ENCODE measurements at regions not wholly inside any gene's neighbourhood (a gene's known extent, or its start where the extent isn't known, plus 50 kb on each side); places are given as distances from the start of the nearest gene placed in this dataset.
"Not testable (repeated sequence)": the region's sequence is repeated elsewhere in the genome, so short reads cannot be mapped to it uniquely, and the experiment has no call there.

- no peak overlapping the region for H3K4me3 ChIP-seq (ENCODE audit: low read length)
- 50% methylated on average over 2 of the region's 2 CpGs for WGBS
- H3K36me3 ChIP-seq (ENCODE audit: insufficient read depth, low read length), result no peaks in the 10 kb centered on the region
- H3K27ac ChIP-seq (ENCODE audit: low read depth, low read length), result no peak overlapping the region
- no peak overlapping the region for H3K9ac ChIP-seq (ENCODE audit: low read depth, low read length)
- no peaks in the 10 kb centered on the region for H3K4me1 ChIP-seq (ENCODE audit: insufficient read depth, low read length)
- no peaks in the 10 kb centered on the region for H3K9me3 ChIP-seq (ENCODE audit: insufficient read depth, low read depth, low read length)
- no peaks in the 10 kb centered on the region for H3K27me3 ChIP-seq (ENCODE audit: insufficient read depth, low read length)
Observed at GRCh38 chr4:106809076-106809475, 227.0 kb downstream of the DKK2 start.

GRCh38 chr4:106806158-106806797 lies 229.8 kb downstream of the DKK2 start:
- H3K36me3 ChIP-seq (ENCODE audit: insufficient read depth, low read length), result no peaks in the 10 kb centered on the region
- H3K9ac ChIP-seq (ENCODE audit: low read depth, low read length), result no peak overlapping the region
- no peak overlapping the region for H3K27ac ChIP-seq (ENCODE audit: low read depth, low read length)
- H3K27me3 ChIP-seq (ENCODE audit: insufficient read depth, low read length), result no peaks in the 10 kb centered on the region
- H3K4me3 ChIP-seq (ENCODE audit: low read length), result no peak overlapping the region
- H3K9me3 ChIP-seq (ENCODE audit: insufficient read depth, low read depth, low read length), result no peaks in the 10 kb centered on the region
- no peaks in the 10 kb centered on the region for H3K4me1 ChIP-seq (ENCODE audit: insufficient read depth, low read length)

- H3K36me3 ChIP-seq (ENCODE audit: insufficient read depth, low read length), result no peaks in the 10 kb centered on the region
- no peaks in the 10 kb centered on the region for H3K4me1 ChIP-seq (ENCODE audit: insufficient read depth, low read length)
- H3K27me3 ChIP-seq (ENCODE audit: insufficient read depth, low read length), result no peaks in the 10 kb centered on the region
- H3K9me3 ChIP-seq (ENCODE audit: insufficient read depth, low read depth, low read length), result no peaks in the 10 kb centered on the region
- H3K27ac ChIP-seq (ENCODE audit: low read depth, low read length), result no peak overlapping the region
- no peak overlapping the region for H3K4me3 ChIP-seq (ENCODE audit: low read length)
- 38% methylated on average over 1 of the region's 1 CpG for WGBS
- no peak overlapping the region for H3K9ac ChIP-seq (ENCODE audit: low read depth, low read length)
Observed at GRCh38 chr4:106803083-106803482, 233.0 kb downstream of the DKK2 start.

- 98% methylated on average over 3 of the region's 3 CpGs for WGBS
- Histone ChIP-seq H3K36me3 (ENCODE audit: insufficient read depth, low read length) (no peaks in the 10 kb centered on the region), H3K27ac (ENCODE audit: low read depth, low read length) (no peak overlapping the region), H3K9me3 (ENCODE audit: insufficient read depth, low read depth, low read length) (no peaks in the 10 kb centered on the region), H3K4me1 (ENCODE audit: insufficient read depth, low read length) (no peaks in the 10 kb centered on the region), H3K9ac (ENCODE audit: low read depth, low read length) (no peak overlapping the region), H3K4me3 (ENCODE audit: low read length) (no peak overlapping the region), H3K27me3 (ENCODE audit: insufficient read depth, low read length) (no peaks in the 10 kb centered on the region)
Observed at GRCh38 chr4:106801386-106801785, 234.7 kb downstream of the DKK2 start.

- Histone ChIP-seq H3K9ac (ENCODE audit: low read depth, low read length) (no peak overlapping the region), H3K27me3 (ENCODE audit: insufficient read depth, low read length) (no peaks in the 10 kb centered on the region), H3K27ac (ENCODE audit: low read depth, low read length) (no peak overlapping the region), H3K4me3 (ENCODE audit: low read length) (no peak overlapping the region), H3K36me3 (ENCODE audit: insufficient read depth, low read length) (no peaks in the 10 kb centered on the region), H3K9me3 (ENCODE audit: insufficient read depth, low read depth, low read length) (no peaks in the 10 kb centered on the region), H3K4me1 (ENCODE audit: insufficient read depth, low read length) (no peaks in the 10 kb centered on the region)
Observed at GRCh38 chr4:106796876-106797275, 239.2 kb downstream of the DKK2 start.

- no peaks in the 10 kb centered on the region for H3K4me1 ChIP-seq (ENCODE audit: insufficient read depth, low read length)
- WGBS, result no CpG with 5 or more reads among the region's 1 CpG
- no peak overlapping the region for H3K9ac ChIP-seq (ENCODE audit: low read depth, low read length)
- no peak overlapping the region for H3K4me3 ChIP-seq (ENCODE audit: low read length)
- no peaks in the 10 kb centered on the region for H3K9me3 ChIP-seq (ENCODE audit: insufficient read depth, low read depth, low read length)
- no peak overlapping the region for H3K27ac ChIP-seq (ENCODE audit: low read depth, low read length)
- H3K36me3 ChIP-seq (ENCODE audit: insufficient read depth, low read length), result no peaks in the 10 kb centered on the region
- no peaks in the 10 kb centered on the region for H3K27me3 ChIP-seq (ENCODE audit: insufficient read depth, low read length)
Observed at GRCh38 chr4:106795326-106795725, 240.8 kb downstream of the DKK2 start.

- H3K4me1 ChIP-seq (ENCODE audit: insufficient read depth, low read length), result no peaks in the 10 kb centered on the region
- H3K9me3 ChIP-seq (ENCODE audit: insufficient read depth, low read depth, low read length), result no peaks in the 10 kb centered on the region
- no peaks in the 10 kb centered on the region for H3K36me3 ChIP-seq (ENCODE audit: insufficient read depth, low read length)
- H3K9ac ChIP-seq (ENCODE audit: low read depth, low read length), result no peak overlapping the region
- no peak overlapping the region for H3K27ac ChIP-seq (ENCODE audit: low read depth, low read length)
- no peak overlapping the region for H3K4me3 ChIP-seq (ENCODE audit: low read length)
- no peaks in the 10 kb centered on the region for H3K27me3 ChIP-seq (ENCODE audit: insufficient read depth, low read length)
Observed at GRCh38 chr4:106793933-106794332, 242.2 kb downstream of the DKK2 start.

- no peak overlapping the region for H3K27ac ChIP-seq (ENCODE audit: low read depth, low read length)
- H3K4me1 ChIP-seq (ENCODE audit: insufficient read depth, low read length), result no peaks in the 10 kb centered on the region
- H3K27me3 ChIP-seq (ENCODE audit: insufficient read depth, low read length), result no peaks in the 10 kb centered on the region
- H3K9me3 ChIP-seq (ENCODE audit: insufficient read depth, low read depth, low read length), result no peaks in the 10 kb centered on the region
- H3K4me3 ChIP-seq (ENCODE audit: low read length), result no peak overlapping the region
- H3K36me3 ChIP-seq (ENCODE audit: insufficient read depth, low read length), result no peaks in the 10 kb centered on the region
- 93% methylated on average over 1 of the region's 1 CpG for WGBS
- no peak overlapping the region for H3K9ac ChIP-seq (ENCODE audit: low read depth, low read length)
Observed at GRCh38 chr4:106775636-106776035, 260.5 kb downstream of the DKK2 start.

- H3K27ac ChIP-seq (ENCODE audit: low read depth, low read length); H3K9me3 ChIP-seq (ENCODE audit: insufficient read depth, low read depth, low read length); H3K27me3 ChIP-seq (ENCODE audit: insufficient read depth, low read length); H3K4me1 ChIP-seq (ENCODE audit: insufficient read depth, low read length); H3K36me3 ChIP-seq (ENCODE audit: insufficient read depth, low read length); H3K4me3 ChIP-seq (ENCODE audit: low read length); H3K9ac ChIP-seq (ENCODE audit: low read depth, low read length): not testable (repeated sequence)
- 93% methylated on average over 1 of the region's 1 CpG for WGBS
Observed at GRCh38 chr4:106774055-106774454, 262.1 kb downstream of the DKK2 start.

GRCh38 chr4:106773076-106773905 lies 262.8 kb downstream of the DKK2 start:
- WGBS, result 83% methylated on average over 1 of the region's 1 CpG
- no peaks in the 10 kb centered on the region for H3K4me1 ChIP-seq (ENCODE audit: insufficient read depth, low read length)
- H3K27me3 ChIP-seq (ENCODE audit: insufficient read depth, low read length), result no peaks in the 10 kb centered on the region
- no peak overlapping the region for H3K9ac ChIP-seq (ENCODE audit: low read depth, low read length)
- no peak overlapping the region for H3K4me3 ChIP-seq (ENCODE audit: low read length)
- no peaks in the 10 kb centered on the region for H3K36me3 ChIP-seq (ENCODE audit: insufficient read depth, low read length)
- H3K27ac ChIP-seq (ENCODE audit: low read depth, low read length), result no peak overlapping the region
- no peaks in the 10 kb centered on the region for H3K9me3 ChIP-seq (ENCODE audit: insufficient read depth, low read depth, low read length)

GRCh38 chr4:106767991-106768390 lies 268.1 kb downstream of the DKK2 start:
- Histone ChIP-seq H3K27ac (ENCODE audit: low read depth, low read length) (no peak overlapping the region), H3K27me3 (ENCODE audit: insufficient read depth, low read length) (no peaks in the 10 kb centered on the region), H3K9me3 (ENCODE audit: insufficient read depth, low read depth, low read length) (no peaks in the 10 kb centered on the region), H3K4me1 (ENCODE audit: insufficient read depth, low read length) (no peaks in the 10 kb centered on the region), H3K4me3 (ENCODE audit: low read length) (no peak overlapping the region), H3K36me3 (ENCODE audit: insufficient read depth, low read length) (no peaks in the 10 kb centered on the region), H3K9ac (ENCODE audit: low read depth, low read length) (no peak overlapping the region)
- WGBS, result 91% methylated on average over 2 of the region's 2 CpGs
